ENCODE measurements at regions not wholly inside any gene's neighbourhood (a gene's known extent, or its start where the extent isn't known, plus 50 kb on each side); places are given as distances from the start of the nearest gene placed in this dataset.
A peak's percentile ranks its signal among the peaks of the same experiment; 100 is the strongest.

- Mint-ChIP-seq H3K27me3 (ENCODE audit: low read depth) (no peaks in the 10 kb centered on the region), H3K9me3 (no peaks in the 10 kb centered on the region), H3K4me1 (no peaks in the 10 kb centered on the region), H3K36me3 (ENCODE audit: low read depth) (no peaks in the 10 kb centered on the region), H3K4me3 (no peak overlapping the region), H3K27ac (ENCODE audit: unreplicated experiment) (no peak overlapping the region)
- no peak for TF ChIP-seq CTCF (conservative IDR thresholded peaks at IDR 0.05)
- DNase-seq (ENCODE audit: low read depth, low spot score), result no peak
These were observed 631.0 kb upstream of the PKN2 start for GRCh38 chr1:88053065-88053464.

- peaks cover 2% of the 10 kb centered on the region for H3K9me3 Mint-ChIP-seq
- no peak for DNase-seq (ENCODE audit: low read depth, low spot score)
These were observed 627.2 kb upstream of the PKN2 start for GRCh38 chr1:88056881-88057280.

GRCh38 chr1:88058205-88058604 lies 625.9 kb upstream of the PKN2 start:
- no peaks in the 10 kb centered on the region for H3K36me3 Mint-ChIP-seq (ENCODE audit: low read depth)
- H3K4me3 Mint-ChIP-seq, result no peak overlapping the region
- peaks cover 2% of the 10 kb centered on the region for H3K9me3 Mint-ChIP-seq
- no peak overlapping the region for H3K27ac Mint-ChIP-seq (ENCODE audit: unreplicated experiment)
- no peaks in the 10 kb centered on the region for H3K27me3 Mint-ChIP-seq (ENCODE audit: low read depth)
- no peak for TF ChIP-seq CTCF (conservative IDR thresholded peaks at IDR 0.05)
- H3K4me1 Mint-ChIP-seq, result peaks cover 19% of the 10 kb centered on the region
- no peak for DNase-seq (ENCODE audit: low read depth, low spot score)

More at GRCh38 chr1:88056881-88057280, 627.2 kb upstream of the PKN2 start:
- H3K4me1 Mint-ChIP-seq, result peaks cover 19% of the 10 kb centered on the region
- no peak overlapping the region for H3K27ac Mint-ChIP-seq (ENCODE audit: unreplicated experiment)
- H3K27me3 Mint-ChIP-seq (ENCODE audit: low read depth), result no peaks in the 10 kb centered on the region
- no peak overlapping the region for H3K4me3 Mint-ChIP-seq
- no peaks in the 10 kb centered on the region for H3K36me3 Mint-ChIP-seq (ENCODE audit: low read depth)
- TF ChIP-seq CTCF (conservative IDR thresholded peaks at IDR 0.05), result no peak

- H3K36me3 Mint-ChIP-seq (ENCODE audit: low read depth), result no peaks in the 10 kb centered on the region
These were observed 623.9 kb upstream of the PKN2 start for GRCh38 chr1:88060112-88060673.

GRCh38 chr1:88060750-88061491 lies 623.2 kb upstream of the PKN2 start:
- no peaks in the 10 kb centered on the region for H3K36me3 Mint-ChIP-seq (ENCODE audit: low read depth)
- TF ChIP-seq CTCF (conservative IDR thresholded peaks at IDR 0.05), result no peak
- H3K27me3 Mint-ChIP-seq (ENCODE audit: low read depth), result no peaks in the 10 kb centered on the region
- peaks cover 19% of the 10 kb centered on the region for H3K4me1 Mint-ChIP-seq
- no peak overlapping the region for H3K4me3 Mint-ChIP-seq
- peak overlapping the region; percentile 0 for H3K27ac Mint-ChIP-seq (ENCODE audit: unreplicated experiment)
- H3K9me3 Mint-ChIP-seq, result peaks cover 2% of the 10 kb centered on the region
- no peak for DNase-seq (ENCODE audit: low read depth, low spot score)

More at GRCh38 chr1:88060112-88060673, 623.9 kb upstream of the PKN2 start:
- Mint-ChIP-seq H3K4me3 (no peak overlapping the region), H3K27me3 (ENCODE audit: low read depth) (no peaks in the 10 kb centered on the region), H3K9me3 (peaks cover 2% of the 10 kb centered on the region), H3K4me1 (peaks cover 19% of the 10 kb centered on the region), H3K27ac (ENCODE audit: unreplicated experiment) (peak overlapping the region; percentile 8)
- no peak for TF ChIP-seq CTCF (conservative IDR thresholded peaks at IDR 0.05)
- DNase-seq (ENCODE audit: low read depth, low spot score), result no peak
